Stimulated activated CD4-positive, alpha-beta T cell treated with anti-CD3 and anti-CD28 coated beads, TNF-alpha, amount 100 ng/mL, for 24 hours (primary cell): ENCODE measurements at regions not wholly inside any gene's neighbourhood (a gene's known extent, or its start where the extent isn't known, plus 50 kb on each side); places are given as distances from the start of the nearest gene placed in this dataset.

Experiments used
- DNase-seq, 3 experiments: peaks; one replicate each; pipeline ENCODE4 v3.0.0-alpha.2; 2020; ENCODE audit warnings: low read depth in 3 of 3

DNA sequence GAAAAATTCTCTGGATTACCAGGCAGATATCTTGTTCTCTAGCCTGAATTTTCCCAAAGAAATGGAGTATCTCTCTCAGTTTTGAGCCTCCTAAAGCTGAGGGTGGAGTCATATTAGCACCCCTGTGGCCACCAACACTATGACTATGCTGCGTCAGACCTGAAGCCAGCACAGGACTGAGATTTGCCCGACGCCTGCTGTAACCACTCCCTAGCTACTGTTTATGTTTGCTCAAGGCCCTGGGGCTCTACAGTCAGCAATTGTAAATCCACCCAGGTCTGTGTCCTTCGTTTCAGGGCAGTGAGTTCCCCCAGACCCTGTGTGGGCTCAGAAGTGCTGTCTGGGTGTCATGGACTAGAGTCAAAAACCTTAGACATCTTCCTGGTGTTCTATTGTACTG, 61.4 kb downstream of the ZXDA start:
- DNase-seq: no peak

DNA sequence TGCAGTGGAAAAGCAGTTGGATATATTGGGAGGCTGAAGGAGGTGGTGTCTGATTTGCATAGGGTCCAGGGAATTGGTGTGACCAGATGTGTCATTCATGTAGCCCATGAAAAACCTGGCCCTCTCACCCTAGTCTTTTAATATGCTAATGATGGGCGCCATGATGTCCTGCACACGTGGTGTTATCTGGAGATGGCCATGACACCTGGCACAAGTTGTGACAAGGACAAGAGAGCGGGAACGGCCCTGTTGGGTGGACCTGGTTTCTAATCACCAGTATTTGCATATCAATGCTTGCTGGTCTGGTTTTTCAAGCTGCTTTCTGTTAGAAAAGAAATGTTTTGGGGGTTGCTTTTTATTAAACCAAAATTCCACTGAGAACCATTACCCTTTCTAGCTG, 87.4 kb downstream of the ZXDA start:
- DNase-seq: no peak

DNA sequence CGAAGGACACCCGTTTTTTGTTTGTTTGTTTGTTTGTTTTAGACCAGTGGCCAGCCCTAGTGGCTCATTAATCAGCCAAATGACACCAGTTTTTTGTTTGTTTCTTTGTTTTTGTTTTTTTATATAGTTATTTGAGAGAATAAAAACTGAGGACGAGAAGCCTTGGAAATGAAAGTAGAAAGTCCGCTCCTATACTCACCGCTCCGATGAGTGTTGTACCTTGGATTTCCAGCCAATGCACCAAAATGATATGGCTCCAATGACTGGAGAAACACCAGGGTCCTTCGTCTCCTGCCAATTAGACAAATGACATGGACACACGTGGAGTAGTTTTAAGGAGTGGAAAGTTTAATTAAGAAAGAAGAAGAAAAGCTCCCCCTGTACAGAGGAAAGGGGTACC, 87.9 kb downstream of the ZXDA start:
- DNase-seq: no peak

DNA sequence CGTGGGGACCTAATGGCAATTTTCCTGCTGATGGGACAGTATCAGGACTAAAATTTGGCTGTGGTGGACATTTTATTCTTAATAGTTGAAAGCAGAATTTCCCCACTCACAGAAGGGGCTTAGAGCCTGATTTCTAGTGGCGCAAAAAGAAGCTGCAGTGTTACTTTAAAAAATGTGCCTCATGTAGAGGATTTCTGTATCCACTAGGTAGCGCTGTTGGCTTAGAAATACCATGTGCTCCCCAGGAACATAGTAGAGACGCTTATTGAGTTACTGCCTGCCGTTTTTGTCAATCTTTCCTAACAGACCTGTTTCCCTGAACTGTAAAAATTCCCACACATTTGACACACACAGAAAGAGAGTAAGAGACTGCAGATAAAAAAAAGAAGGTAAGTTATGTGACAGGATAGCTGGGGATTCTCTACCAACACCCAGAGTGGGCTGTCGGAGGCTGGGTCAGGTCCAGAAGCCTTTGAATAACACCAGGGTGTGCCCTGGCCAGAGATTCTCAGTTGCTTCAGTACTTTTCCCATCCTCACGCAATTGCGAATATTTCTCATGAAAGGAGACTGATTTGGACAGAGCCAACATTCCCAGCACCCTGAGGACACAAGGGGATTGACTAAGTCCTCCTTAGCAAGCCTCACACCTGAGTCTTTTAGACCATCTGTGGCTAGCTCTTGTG, 88.4 kb downstream of the ZXDA start:
- peak in 1 of 3 experiments; percentile 13 for DNase-seq

DNA sequence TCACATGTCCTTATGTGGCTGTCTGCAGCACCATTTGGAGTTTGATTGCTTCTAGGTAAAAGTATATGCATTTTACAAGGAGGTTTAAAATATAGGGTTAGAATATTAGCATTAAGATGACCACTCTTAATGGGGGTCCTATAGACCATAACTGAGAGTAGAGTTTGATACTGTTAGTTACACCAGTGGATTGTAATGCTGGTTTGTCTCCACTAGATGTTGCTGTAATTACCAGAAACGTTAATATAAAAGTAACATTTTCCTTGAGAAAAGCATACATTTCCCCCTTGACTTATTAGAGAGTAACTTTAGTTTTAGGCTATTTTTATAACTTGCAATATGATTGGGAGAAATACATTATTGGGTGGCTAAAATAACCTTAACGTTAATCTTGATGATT, 93.0 kb downstream of the ZXDA start:
- DNase-seq: no peak

DNA sequence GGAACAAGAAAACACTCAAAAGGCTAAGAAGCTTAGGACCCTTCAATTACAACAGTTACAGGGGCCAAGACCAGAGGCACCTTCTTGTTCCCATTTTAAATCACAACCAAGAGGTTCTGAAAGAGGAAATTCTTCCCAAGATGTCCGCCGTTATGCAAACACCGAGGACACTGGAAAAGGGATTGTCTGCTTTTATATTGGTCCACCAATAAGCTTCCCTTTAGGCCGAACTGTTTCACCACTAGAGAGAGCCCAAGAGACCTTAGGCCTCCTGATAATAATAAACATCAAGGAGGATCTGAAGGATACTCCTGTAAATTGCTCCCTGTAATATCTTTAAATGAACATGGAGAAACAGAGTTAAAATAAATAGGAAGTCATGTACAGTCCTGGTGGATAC, 92.6 kb upstream of the NLRP2B start:
- no peak for DNase-seq

DNA sequence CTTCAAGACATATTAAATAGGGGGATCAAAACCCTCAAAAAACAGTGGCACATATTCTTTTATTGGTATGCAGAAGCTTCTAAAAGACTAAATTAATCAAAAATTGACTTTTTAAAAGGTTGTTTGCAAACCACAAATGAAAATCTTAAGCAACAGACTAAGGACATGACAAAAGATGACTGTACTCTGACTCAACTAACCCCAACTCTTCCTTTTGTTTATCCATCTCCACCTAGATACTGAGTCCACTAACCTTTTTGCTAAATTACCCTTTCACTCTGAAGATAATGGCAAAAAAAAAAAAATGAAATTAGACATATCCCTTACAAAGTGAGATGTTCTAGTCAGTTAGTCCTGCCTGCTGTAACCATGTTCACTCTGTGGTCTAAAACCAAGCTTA, 91.6 kb upstream of the NLRP2B start:
- DNase-seq: no peak

DNA sequence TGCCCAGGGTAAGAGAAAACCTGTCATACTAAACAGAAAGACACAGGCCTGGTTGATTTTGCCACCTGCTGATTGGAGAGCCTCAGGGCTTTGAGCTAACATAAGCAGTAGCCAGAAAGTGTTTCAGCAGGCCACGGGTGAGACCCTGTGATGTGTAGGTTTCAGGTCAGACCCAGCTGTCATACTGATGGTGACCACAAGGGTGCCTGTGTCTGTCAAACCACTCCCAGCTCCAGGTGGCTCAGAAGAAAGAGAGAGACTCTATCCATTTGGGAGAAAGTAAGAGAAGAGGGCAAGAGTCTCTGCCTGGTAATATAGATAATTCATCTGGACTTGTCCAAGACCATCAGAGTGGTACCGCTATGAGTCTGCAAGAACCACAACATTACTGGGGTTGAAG, 72.8 kb upstream of the NLRP2B start:
- no peak for DNase-seq

DNA sequence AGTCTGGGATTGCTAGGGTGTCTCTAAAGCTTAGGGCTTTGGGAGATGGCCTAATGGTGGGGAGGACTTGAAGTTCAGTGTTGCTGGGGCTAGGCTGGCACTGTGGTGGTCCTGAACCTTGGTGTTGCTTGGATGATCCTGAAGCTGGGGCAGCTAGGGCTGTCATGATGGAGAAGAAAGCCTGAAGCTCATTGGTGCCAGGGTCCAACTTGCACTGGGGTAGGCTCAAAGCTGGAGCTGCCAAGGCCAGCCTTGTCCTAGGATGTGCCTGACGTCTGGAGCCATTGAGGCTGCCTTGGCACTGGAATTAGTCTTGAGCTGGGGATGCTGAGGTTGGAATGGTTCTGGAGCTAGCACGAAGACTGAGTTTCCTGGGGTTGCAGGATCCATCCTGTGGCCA, 61.0 kb upstream of the NLRP2B start:
- no peak for DNase-seq

DNA sequence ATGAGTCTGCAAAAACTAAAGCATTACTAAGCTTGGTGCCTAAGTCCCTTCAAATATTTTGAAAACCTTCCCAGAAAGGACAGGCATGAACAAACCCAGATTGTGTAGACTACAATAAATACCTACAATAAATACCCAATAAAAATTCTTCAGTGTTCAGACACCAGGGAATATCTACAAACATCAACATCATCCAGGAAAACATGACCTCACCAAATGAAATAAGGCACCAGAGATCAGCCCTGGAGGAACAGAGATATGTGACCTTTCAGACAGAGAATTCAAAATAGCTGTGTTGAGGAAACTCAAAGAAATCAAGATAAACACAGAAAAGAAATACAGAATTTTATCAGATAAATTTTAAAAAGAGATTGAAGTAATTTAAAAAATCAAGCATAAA, 57.8 kb upstream of the NLRP2B start:
- no peak for DNase-seq
